Keratinocyte (primary cell): ENCODE measurements at regions not wholly inside any gene's neighbourhood (a gene's known extent, or its start where the extent isn't known, plus 50 kb on each side); places are given as distances from the start of the nearest gene placed in this dataset.

Source experiments
- DNase-seq: peaks from one replicate; pipeline ENCODE4 v3.0.0-alpha.2; 2011; ENCODE audit warnings: low read depth, missing footprints, low spot score
- FAIRE-seq: peaks from 2 replicates; lab custom pipeline; 2011; peaks lifted over from hg19 to GRCh38; lab: Jason Lieb, UNC
- H2AFZ ChIP-seq: 2 replicates; pipeline ENCODE4 v1.6.0; 2012; ENCODE audit warnings: low read length, control low read depth, inconsistent platforms; ENCODE audit not compliant: control insufficient read depth
- H3K27ac ChIP-seq: 2 replicates; pipeline ENCODE4 v1.5.1; 2011; ENCODE audit warnings: low read length; ENCODE audit not compliant: control insufficient read depth, insufficient read depth
- H3K27me3 ChIP-seq: 3 replicates; pipeline ENCODE4 v1.6.0; 2011; ENCODE audit warnings: low read length; ENCODE audit not compliant: control insufficient read depth, insufficient read depth; ENCODE audit errors: extremely low read depth
- H3K36me3 ChIP-seq, 2 experiments: 2 replicates in 1 of 2; 3 replicates in 1 of 2; pipeline ENCODE4 v1.5.1; 2011; ENCODE audit warnings: low read length in 2 of 2, mild to moderate bottlenecking in 1 of 2; ENCODE audit not compliant: control insufficient read depth in 2 of 2, insufficient read depth in 2 of 2; ENCODE audit errors: extremely low read depth in 1 of 2
- H3K4me1 ChIP-seq: 3 replicates; pipeline ENCODE4 v1.5.1; 2011; ENCODE audit warnings: low read length; ENCODE audit not compliant: control insufficient read depth, insufficient read depth; ENCODE audit errors: extremely low read depth
- H3K4me2 ChIP-seq: 3 replicates; pipeline ENCODE4 v1.6.0; 2011; ENCODE audit warnings: low read depth, low read length; ENCODE audit not compliant: control insufficient read depth, insufficient read depth; ENCODE audit errors: extremely low read depth
- H3K4me3 ChIP-seq, 3 experiments: fragments of 200-600 bp in 1 of 3; sonication (generic) in 1 of 3; 2 replicates in 2 of 3; 3 replicates in 1 of 3; pipeline ENCODE4 v1.5.1; 2011 to 2016; ENCODE audit warnings: low read length in 3 of 3, mild to moderate bottlenecking in 3 of 3, control low read depth in 2 of 3, inconsistent platforms in 1 of 3, low read depth in 1 of 3, mixed read lengths in 1 of 3, mixed run types in 1 of 3, moderate library complexity in 1 of 3; ENCODE audit not compliant: control insufficient read depth in 2 of 3, insufficient read depth in 2 of 3; ENCODE audit errors: extremely low read depth in 1 of 3
- H3K79me2 ChIP-seq: 2 replicates; pipeline ENCODE4 v1.6.0; 2012; ENCODE audit warnings: low read length; ENCODE audit not compliant: control insufficient read depth, insufficient read depth
- H3K9ac ChIP-seq: 3 replicates; pipeline ENCODE4 v1.6.0; 2011; ENCODE audit warnings: low read length; ENCODE audit not compliant: control insufficient read depth, insufficient read depth; ENCODE audit errors: extremely low read depth
- H3K9me1 ChIP-seq: 3 replicates; pipeline ENCODE4 v1.6.0; 2011; ENCODE audit warnings: low read length; ENCODE audit not compliant: control insufficient read depth, insufficient read depth; ENCODE audit errors: extremely low read depth
- H3K9me3 ChIP-seq: 2 replicates; pipeline ENCODE4 v1.5.1; 2012; ENCODE audit warnings: low read depth, low read length; ENCODE audit not compliant: control insufficient read depth
- H4K20me1 ChIP-seq: 3 replicates; pipeline ENCODE4 v1.6.0; 2011; ENCODE audit warnings: low read length; ENCODE audit not compliant: control insufficient read depth, insufficient read depth; ENCODE audit errors: extremely low read depth
- EZH2 ChIP-seq: IDR thresholded peaks from one replicate; pipeline ENCODE4 v1.6.1; 2012; ENCODE audit warnings: inconsistent platforms, mild to moderate bottlenecking, low read length, moderate library complexity
- dilution Hi-C: fragments of 300-500 bp; cut with MboI; formaldehyde crosslinking; loops from one replicate; pipeline ENCODE4 v1.7.0; 2020; ENCODE audit warnings: low sequenced_read_pairs; ENCODE audit not compliant: extremely low pct_ligation_motif_present
- TF ChIP-seq, protein P1 (sequence below), 3 experiments: IDR thresholded peaks in 1 of 3; conservative IDR thresholded peaks in 1 of 3; optimal IDR thresholded peaks in 1 of 3; 2 replicates in 2 of 3; 3 replicates in 1 of 3; pipeline versions ENCODE3 to v1.5.1; 2011; ENCODE audit warnings: low read length in 3 of 3, mild to moderate bottlenecking in 3 of 3, moderate library complexity in 2 of 3, control low read depth in 1 of 3, inconsistent platforms in 1 of 3; ENCODE audit not compliant: insufficient read depth in 2 of 3; ENCODE audit errors: extremely low read depth in 1 of 3

DNA sequence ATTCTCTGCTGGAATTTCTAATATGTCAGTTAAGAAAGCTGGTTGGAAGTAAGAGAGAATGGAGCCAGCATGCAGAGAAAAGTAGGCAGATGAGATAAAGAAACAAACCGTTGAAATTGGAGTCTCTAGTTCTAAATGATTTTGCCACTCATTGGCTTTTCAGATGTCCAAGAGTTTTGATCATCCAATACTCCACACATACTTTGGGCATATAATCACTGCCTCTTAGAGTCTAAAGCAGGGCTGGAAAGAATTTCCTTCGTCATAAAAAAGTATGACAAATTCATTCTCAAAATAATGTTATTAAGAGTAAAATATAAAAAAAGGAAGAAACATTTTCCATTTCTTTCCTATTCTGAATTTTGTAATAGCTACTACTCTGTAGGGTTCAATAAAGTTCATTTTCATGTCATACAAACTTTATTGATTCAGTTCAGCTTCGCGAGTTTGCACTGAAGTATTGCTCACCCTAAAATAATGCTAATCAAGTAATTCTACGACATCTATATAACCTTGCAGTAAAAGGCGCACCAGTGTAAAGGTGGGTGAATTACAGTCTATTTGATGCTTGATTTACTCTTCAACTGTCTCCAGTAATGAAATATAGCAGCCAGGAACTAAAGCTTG is 1556.6 kb downstream of the NCAM2 start:
- no peaks in the 10 kb centered on the region for H4K20me1 ChIP-seq
- no peaks in the 10 kb centered on the region for H3K79me2 ChIP-seq
- TF ChIP-seq, protein P1, sequence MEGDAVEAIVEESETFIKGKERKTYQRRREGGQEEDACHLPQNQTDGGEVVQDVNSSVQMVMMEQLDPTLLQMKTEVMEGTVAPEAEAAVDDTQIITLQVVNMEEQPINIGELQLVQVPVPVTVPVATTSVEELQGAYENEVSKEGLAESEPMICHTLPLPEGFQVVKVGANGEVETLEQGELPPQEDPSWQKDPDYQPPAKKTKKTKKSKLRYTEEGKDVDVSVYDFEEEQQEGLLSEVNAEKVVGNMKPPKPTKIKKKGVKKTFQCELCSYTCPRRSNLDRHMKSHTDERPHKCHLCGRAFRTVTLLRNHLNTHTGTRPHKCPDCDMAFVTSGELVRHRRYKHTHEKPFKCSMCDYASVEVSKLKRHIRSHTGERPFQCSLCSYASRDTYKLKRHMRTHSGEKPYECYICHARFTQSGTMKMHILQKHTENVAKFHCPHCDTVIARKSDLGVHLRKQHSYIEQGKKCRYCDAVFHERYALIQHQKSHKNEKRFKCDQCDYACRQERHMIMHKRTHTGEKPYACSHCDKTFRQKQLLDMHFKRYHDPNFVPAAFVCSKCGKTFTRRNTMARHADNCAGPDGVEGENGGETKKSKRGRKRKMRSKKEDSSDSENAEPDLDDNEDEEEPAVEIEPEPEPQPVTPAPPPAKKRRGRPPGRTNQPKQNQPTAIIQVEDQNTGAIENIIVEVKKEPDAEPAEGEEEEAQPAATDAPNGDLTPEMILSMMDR (optimal IDR thresholded peaks at IDR 0.05 in 1 of 3, IDR thresholded peaks at IDR 0.05 in 1 of 3, conservative IDR thresholded peaks at IDR 0.05 in 1 of 3; ENCODE audit: extremely low read depth in 1 of 3, insufficient read depth in 2 of 3, low read length in 3 of 3) = no peak
- TF ChIP-seq EZH2 = no peak
- H2AFZ ChIP-seq = no peak overlapping the region
- no peaks in the 10 kb centered on the region for H3K27me3 ChIP-seq
- no peaks in the 10 kb centered on the region for H3K4me1 ChIP-seq
- H3K9me1 ChIP-seq = no peaks in the 10 kb centered on the region
- H3K4me3 ChIP-seq = no peak overlapping the region
- DNase-seq = no peak
- H3K4me2 ChIP-seq = no peak overlapping the region
- no peaks in the 10 kb centered on the region for H3K9me3 ChIP-seq
- no peaks in the 10 kb centered on the region for H3K36me3 ChIP-seq
- H3K27ac ChIP-seq = no peak overlapping the region
- no peak overlapping the region for H3K9ac ChIP-seq
- FAIRE-seq = no peak
- dilution Hi-C loops = no loop called here

DNA sequence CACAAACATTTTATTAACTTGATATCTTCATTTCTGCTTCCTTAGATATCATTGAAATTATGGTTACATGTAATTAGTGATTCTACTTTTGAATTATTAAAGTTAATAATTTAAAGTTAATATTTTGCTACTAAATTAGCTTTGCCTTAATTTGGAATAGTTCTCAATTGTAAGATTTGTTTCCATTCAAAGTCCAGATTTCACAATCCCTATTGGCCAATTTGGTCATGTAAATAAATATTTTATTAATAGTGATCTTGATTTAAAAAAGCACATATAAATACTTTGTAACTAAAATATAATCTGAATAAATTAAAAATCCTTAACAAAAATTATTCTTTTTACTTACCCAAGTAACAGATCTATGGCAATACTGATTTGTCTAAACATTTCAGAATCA is 1558.6 kb downstream of the NCAM2 start:
- H3K9ac ChIP-seq = no peak overlapping the region
- dilution Hi-C loops = no loop called here

More for the DNA sequence above, 1558.6 kb downstream of the NCAM2 start:
- no peak overlapping the region for H3K4me3 ChIP-seq
- H3K36me3 ChIP-seq = no peaks in the 10 kb centered on the region
- no peak for FAIRE-seq
- peaks cover 2% of the 10 kb centered on the region for H3K9me3 ChIP-seq
- DNase-seq = no peak
- H2AFZ ChIP-seq = no peak overlapping the region
- no peaks in the 10 kb centered on the region for H4K20me1 ChIP-seq
- H3K9me1 ChIP-seq = no peaks in the 10 kb centered on the region
- H3K4me1 ChIP-seq = no peaks in the 10 kb centered on the region
- no peaks in the 10 kb centered on the region for H3K27me3 ChIP-seq
- H3K27ac ChIP-seq = no peak overlapping the region
- no peak overlapping the region for H3K4me2 ChIP-seq
- TF ChIP-seq, protein P1 (optimal IDR thresholded peaks at IDR 0.05 in 1 of 3, IDR thresholded peaks at IDR 0.05 in 1 of 3, conservative IDR thresholded peaks at IDR 0.05 in 1 of 3; ENCODE audit: extremely low read depth in 1 of 3, insufficient read depth in 2 of 3, low read length in 3 of 3) = no peak
- TF ChIP-seq EZH2 = no peak
- no peaks in the 10 kb centered on the region for H3K79me2 ChIP-seq
